Glomerular visceral epithelial cell (primary cell): ENCODE measurements at regions not wholly inside any gene's neighbourhood (a gene's known extent, or its start where the extent isn't known, plus 50 kb on each side); places are given as distances from the start of the nearest gene placed in this dataset.
"Not testable (repeated sequence)": the region's sequence is repeated elsewhere in the genome, so short reads cannot be mapped to it uniquely, and the experiment has no call there.

Experiments used
- DNase-seq: peaks from one replicate; pipeline ENCODE4 v3.0.0-alpha.2; 2016; ENCODE audit errors: extremely low spot score

- no peak for DNase-seq
Measured at GRCh38 chr5:159645179-159645846, 271.0 kb upstream of the ADRA1B start.

DNA sequence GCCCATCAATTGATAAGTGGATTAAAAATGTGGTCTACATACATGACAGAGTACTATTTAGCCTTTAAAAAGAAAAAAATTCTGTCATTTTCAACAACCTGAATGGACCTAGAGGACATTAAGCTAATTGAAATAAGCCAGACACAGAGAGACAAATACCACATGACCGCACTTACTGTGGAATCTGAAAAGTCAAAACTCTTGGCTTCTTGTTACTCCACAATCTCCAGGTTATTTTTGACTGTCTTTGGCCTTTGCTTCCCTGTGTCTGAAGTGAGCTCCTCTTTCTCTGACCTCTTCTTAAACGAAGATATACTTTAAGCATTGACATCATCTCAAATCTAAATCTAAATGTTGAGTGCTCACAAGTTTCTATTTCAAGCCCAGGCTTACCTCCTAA, 265.5 kb upstream of the ADRA1B start:
- DNase-seq, result no peak

GRCh38 chr5:159655757-159656409, 260.4 kb upstream of the ADRA1B start:
- DNase-seq, result no peak

- no peak for DNase-seq
Measured at GRCh38 chr5:159657298-159657697, 259.0 kb upstream of the ADRA1B start.

DNA sequence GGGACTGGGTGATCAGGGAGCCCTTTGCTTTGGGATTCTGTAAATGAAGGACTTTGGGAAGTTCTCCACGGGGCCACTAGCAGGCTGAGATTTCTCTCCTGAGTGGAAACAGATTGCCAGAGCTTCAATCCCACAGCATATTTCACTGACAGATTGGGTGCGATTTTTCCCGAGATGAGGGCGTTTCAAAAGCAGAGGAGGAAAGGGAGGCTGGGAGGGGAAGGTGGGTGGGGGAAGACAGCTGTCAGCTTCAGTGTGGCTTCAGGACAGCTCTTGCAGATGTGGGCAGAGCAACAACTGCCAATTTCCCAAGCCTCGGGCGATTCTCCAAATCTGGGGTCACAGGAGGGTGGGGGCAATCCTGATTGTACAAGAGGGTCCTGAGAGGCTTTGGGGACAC, 258.5 kb upstream of the ADRA1B start:
- DNase-seq, result no peak

DNA sequence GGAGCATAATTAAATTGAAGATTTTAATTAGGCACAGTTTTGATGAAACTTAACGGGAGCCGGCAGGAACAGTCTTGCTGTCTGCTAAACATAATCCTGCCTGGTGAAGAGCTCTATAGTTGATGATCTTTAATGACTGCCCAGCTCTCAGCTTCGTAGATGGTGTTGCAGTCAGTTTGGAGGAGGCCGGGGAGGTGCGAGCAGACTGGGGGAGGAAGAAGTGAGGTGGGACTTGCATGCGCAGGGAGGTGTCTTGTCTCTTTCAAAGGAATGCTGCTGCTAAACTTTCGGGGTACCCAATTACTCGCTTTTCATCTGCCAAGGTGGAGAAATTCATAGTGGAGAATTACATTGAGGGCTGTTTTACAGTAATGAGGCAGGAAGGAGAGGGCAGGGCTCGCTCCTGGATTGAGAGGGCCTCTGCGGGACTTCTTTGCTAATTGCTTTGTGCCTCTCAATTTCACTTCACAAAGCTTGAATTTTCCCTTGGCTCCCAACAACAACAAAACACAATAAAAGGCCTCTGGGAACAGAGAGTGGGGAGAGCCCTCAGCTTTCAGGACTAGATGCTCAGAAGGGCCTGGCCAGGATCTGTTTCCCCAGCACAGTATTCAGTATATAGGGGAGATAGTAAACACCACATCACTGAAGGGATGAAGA, 257.9 kb upstream of the ADRA1B start:
- no peak for DNase-seq

GRCh38 chr5:159660401-159660800, 255.9 kb upstream of the ADRA1B start:
- DNase-seq, result no peak

- no peak for DNase-seq
Measured at GRCh38 chr5:159663986-159664385, 252.3 kb upstream of the ADRA1B start.

GRCh38 chr5:159667286-159667685, 249.0 kb upstream of the ADRA1B start:
- no peak for DNase-seq

DNA sequence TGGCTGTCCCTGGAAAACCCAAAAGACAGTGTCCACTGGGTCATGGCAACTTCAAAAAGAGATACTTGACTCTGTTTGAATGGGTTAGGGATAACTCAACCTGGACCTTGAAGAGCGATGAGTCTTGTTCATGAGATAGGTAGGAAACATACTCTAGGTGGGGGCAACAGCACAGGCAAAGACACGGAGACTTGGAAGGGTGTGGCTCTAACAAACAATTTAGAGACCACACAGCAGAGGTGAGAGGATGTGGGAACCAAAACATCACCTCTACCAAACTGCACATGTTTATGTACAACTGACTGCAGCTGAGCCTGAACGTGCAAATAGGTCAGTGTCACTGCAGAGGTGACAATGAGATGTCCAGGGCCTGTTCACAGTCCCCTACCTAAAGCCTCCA, 247.7 kb upstream of the ADRA1B start:
- DNase-seq, result no peak

DNA sequence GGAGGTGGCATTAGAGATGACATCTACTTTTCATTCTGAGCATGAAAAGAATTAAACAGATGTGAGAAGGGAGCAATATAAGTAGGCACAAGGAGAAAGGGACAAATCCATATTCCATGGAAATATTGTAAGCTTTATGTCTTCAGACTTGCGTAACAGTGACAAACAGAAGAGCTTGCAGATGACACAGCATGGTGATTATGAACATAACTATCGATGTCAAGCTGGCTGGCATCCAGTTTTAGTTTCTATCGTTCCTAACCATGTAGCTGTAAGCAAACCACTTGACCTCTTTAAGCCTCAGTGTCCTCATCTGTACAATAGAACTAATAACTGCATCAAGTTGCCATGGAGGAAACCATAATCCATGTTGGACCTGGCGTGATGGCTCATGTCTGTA, 246.7 kb upstream of the ADRA1B start:
- DNase-seq, result no peak

GRCh38 chr5:159671886-159672285, 244.4 kb upstream of the ADRA1B start:
- no peak for DNase-seq

DNA sequence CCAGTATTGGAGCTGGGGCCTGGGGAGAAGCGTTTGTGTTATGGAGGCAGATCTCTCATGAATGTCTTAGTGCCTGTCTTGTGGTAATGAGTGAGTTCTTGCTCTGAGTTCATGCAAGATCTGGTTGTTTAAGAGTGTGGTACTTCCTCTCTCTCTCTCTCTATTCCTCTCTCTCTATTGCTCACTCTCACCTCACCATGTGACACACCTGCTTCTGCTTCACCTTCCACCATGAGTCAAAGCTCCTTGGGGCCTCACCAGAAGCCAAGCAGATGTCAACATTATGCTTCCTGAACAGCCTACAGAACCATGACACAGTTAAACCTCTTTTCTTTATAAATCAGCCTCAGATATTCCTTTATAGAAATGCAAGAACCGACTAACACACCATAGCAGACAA, 242.7 kb upstream of the ADRA1B start:
- DNase-seq, result no peak

DNA sequence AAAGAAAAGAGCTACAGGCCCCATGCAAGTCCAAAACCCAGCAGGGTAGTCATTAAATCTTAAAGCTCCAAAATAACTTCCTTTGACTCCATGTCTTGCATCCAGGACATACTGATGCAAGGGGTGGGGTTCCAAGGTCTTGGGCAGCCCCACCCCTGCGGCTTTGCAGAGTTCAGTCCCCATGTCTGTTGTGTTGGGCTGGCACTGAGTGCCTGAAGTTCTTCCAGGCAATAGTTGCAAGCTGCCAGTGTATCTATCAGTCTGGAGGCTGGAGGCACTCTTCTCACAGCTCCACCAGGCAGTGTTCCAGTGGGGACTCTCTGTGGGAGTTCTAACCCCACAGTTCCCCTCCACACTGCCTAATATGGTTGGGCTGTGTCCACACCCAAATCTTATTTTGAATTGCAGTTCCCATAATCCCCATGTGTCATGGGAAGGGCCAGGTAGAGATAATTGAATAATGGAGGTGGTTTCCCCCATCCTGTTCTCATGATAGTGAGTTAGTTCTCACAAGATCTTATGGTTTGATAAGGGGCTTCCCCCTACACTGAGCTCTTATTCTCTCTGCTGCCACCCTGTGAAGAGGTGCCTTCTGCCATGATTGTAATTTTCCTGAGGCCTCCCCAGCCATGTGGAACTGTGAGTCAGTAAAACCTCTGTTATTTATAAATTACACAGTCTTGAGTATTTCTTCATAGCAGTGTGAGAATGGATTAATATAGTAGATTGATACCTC, 237.5 kb upstream of the ADRA1B start:
- no peak for DNase-seq

- DNase-seq, result no peak
Measured at GRCh38 chr5:159680095-159680494, 236.2 kb upstream of the ADRA1B start.

- DNase-seq, result no peak
Measured at GRCh38 chr5:159681661-159682060, 234.6 kb upstream of the ADRA1B start.

DNA sequence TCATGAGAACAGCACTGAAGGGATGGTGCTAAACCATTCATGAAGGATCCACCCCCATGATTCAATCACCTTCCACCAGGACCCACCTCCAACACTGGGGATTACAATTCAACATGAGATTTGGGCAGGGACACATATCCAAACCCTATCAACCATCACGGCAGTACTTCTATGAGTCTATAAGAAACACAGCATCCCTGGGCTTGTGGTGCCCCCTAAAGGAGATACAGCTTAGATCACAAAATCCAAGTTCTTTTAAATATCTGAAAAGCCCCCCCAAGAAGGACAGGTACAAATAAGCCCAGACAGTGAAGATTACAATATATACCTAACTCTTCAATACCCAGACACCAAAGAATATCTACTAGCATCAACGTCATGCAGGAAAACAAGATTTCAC, 233.7 kb upstream of the ADRA1B start:
- DNase-seq, result no peak

GRCh38 chr5:159687892-159688291, 228.4 kb upstream of the ADRA1B start:
- DNase-seq, result not testable (repeated sequence)

- no peak for DNase-seq
Measured at GRCh38 chr5:159695741-159696294, 220.5 kb upstream of the ADRA1B start.

- no peak for DNase-seq
Measured at GRCh38 chr5:159697530-159697929, 218.8 kb upstream of the ADRA1B start.

DNA sequence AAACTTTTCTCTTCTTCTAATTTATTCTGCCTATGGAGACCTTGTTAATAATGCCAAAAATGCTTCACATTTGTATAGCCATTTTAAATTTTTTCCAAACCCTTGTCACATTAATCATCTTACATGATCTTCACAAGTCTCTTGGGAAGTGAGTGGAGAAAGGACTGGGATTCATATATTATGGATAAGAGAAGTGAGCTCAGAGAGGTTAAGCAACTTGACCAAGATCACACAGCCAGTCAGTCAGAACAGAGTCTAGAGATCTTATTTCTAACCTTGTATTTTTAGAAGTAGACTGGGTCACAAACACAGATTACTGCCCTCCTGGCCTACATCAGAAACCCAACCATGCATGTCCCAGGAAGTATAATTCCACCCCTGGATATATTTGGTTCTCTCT, 218.0 kb upstream of the ADRA1B start:
- no peak for DNase-seq

DNA sequence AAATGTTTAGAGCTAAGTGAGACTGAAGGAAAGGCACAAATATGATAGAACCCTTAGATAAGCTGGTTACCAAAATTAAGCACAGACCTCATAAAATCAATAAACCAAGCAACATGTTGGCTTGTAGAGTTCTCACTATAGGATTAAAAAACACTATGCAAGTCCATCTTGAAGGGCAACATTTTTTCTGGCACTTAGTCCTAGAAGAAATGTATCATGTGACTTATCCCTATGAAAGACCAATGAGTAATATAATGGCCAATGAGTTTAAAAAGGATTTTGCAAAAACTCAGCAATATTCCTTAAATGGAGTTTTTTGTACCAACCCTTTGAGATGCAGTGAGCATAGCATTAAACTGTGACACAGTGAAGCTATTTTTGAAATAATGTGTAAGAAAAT, 216.3 kb upstream of the ADRA1B start:
- no peak for DNase-seq
